H1 (cell line): ENCODE measurements at regions not wholly inside any gene's neighbourhood (a gene's known extent, or its start where the extent isn't known, plus 50 kb on each side); places are given as distances from the start of the nearest gene placed in this dataset.

Source experiments
- KDM1A ChIP-seq: fragments of 200-600, 300-600 bp; sonication (generic); IDR thresholded peaks from 2 replicates; pipeline ENCODE4 v1.7.1; 2016; ENCODE audit warnings: mild to moderate bottlenecking, low read length, borderline replicate concordance
- SP1 ChIP-seq: IDR thresholded peaks from 2 replicates; pipeline ENCODE4 v1.6.1; 2011; ENCODE audit warnings: low read depth, low read length
- SP4 ChIP-seq: IDR thresholded peaks from 2 replicates; pipeline ENCODE4 v1.6.1; 2012; ENCODE audit warnings: low read length, inconsistent platforms

DNA sequence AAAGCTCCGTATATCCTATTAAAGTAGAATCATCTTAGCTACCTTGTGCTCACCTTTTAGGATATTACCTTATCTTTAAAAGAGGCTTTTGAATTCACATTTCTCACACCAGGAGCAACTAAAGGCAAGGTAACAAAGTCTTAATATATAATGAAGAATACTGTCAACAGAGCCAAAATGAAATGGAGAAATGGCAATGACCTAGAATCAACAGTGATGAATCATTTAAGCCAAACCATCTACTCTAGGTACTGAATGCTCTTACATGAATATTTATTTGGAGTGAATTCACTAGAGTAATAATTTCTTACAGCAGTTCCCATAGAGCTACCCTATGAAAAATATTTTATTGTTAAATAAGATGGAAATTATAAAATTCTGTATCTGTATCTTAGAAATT, 421.0 kb downstream of the RND3 start (continued):
- no peak for TF ChIP-seq SP1
- no peak for TF ChIP-seq KDM1A
- TF ChIP-seq SP4, result no peak
